ENCODE measurements at regions not wholly inside any gene's neighbourhood (a gene's known extent, or its start where the extent isn't known, plus 50 kb on each side); places are given as distances from the start of the nearest gene placed in this dataset.

- TF ChIP-seq, protein P1, sequence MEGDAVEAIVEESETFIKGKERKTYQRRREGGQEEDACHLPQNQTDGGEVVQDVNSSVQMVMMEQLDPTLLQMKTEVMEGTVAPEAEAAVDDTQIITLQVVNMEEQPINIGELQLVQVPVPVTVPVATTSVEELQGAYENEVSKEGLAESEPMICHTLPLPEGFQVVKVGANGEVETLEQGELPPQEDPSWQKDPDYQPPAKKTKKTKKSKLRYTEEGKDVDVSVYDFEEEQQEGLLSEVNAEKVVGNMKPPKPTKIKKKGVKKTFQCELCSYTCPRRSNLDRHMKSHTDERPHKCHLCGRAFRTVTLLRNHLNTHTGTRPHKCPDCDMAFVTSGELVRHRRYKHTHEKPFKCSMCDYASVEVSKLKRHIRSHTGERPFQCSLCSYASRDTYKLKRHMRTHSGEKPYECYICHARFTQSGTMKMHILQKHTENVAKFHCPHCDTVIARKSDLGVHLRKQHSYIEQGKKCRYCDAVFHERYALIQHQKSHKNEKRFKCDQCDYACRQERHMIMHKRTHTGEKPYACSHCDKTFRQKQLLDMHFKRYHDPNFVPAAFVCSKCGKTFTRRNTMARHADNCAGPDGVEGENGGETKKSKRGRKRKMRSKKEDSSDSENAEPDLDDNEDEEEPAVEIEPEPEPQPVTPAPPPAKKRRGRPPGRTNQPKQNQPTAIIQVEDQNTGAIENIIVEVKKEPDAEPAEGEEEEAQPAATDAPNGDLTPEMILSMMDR (IDR thresholded peaks at IDR 0.05; ENCODE audit: insufficient read depth, low read length), result no peak
- TF ChIP-seq GABPA (IDR thresholded peaks at IDR 0.05; ENCODE audit: low read depth) (no peak), SPI1 (IDR thresholded peaks at IDR 0.05; ENCODE audit: borderline replicate concordance, low read depth) (no peak)
- TF ChIP-seq, protein P2, sequence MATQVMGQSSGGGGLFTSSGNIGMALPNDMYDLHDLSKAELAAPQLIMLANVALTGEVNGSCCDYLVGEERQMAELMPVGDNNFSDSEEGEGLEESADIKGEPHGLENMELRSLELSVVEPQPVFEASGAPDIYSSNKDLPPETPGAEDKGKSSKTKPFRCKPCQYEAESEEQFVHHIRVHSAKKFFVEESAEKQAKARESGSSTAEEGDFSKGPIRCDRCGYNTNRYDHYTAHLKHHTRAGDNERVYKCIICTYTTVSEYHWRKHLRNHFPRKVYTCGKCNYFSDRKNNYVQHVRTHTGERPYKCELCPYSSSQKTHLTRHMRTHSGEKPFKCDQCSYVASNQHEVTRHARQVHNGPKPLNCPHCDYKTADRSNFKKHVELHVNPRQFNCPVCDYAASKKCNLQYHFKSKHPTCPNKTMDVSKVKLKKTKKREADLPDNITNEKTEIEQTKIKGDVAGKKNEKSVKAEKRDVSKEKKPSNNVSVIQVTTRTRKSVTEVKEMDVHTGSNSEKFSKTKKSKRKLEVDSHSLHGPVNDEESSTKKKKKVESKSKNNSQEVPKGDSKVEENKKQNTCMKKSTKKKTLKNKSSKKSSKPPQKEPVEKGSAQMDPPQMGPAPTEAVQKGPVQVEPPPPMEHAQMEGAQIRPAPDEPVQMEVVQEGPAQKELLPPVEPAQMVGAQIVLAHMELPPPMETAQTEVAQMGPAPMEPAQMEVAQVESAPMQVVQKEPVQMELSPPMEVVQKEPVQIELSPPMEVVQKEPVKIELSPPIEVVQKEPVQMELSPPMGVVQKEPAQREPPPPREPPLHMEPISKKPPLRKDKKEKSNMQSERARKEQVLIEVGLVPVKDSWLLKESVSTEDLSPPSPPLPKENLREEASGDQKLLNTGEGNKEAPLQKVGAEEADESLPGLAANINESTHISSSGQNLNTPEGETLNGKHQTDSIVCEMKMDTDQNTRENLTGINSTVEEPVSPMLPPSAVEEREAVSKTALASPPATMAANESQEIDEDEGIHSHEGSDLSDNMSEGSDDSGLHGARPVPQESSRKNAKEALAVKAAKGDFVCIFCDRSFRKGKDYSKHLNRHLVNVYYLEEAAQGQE (IDR thresholded peaks at IDR 0.05; ENCODE audit: insufficient replicate concordance, low read depth), result no peak
Observed at GRCh38 chr2:35783723-35784122, 571.9 kb upstream of the CRIM1 start.

Data from HL-60 (cell line).